ENCODE measurements at regions not wholly inside any gene's neighbourhood (a gene's known extent, or its start where the extent isn't known, plus 50 kb on each side); places are given as distances from the start of the nearest gene placed in this dataset.

DNA sequence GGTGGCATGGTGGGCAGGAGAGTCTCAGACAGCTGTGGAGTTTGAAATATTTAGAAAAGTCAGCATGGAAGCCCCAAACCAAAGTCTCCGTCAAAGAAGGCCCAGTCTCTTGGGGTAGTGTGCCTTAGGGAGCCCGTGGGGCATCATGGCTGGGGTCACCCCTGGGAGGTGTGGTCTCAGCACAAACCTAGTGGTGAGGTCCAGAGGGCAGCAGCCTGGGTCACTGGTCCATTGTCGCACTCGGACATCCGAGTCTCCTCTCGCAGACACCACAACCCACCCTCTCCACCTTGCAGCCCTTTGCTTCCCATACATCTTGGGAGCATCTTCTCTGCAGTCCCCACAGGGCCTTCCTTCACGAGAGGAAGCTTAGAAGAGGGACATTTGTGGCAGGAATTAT is 588.0 kb upstream of the TMEM132C start:
- DNase-seq (ENCODE audit: low spot score): no peak

GRCh38 chr12:127680516-127680915 is 586.5 kb upstream of the TMEM132C start:
- no peak for DNase-seq (ENCODE audit: low spot score)

- no peak for DNase-seq (ENCODE audit: low spot score)
These were observed 585.7 kb upstream of the TMEM132C start for GRCh38 chr12:127681151-127681754.

DNA sequence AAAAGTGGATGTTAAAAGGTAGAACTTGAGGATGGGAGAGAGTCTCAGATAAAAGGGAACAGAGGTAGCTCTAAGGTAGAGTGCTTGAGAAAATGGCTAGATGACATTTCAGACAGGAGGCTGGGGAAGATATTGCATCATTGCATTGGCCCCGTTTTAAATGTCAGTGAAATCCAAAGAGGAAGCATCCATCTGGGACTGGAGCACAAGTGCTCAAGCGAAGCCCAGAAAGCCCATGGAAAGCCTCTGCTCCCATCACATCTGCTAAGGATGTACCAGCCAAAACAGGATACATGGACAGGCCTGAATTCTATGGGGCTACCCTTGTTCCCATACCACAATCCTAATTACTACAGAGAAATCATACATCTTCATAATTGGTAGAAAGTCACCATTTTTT is 581.5 kb upstream of the TMEM132C start:
- DNase-seq (ENCODE audit: low spot score): no peak

GRCh38 chr12:127685931-127686330 is 581.0 kb upstream of the TMEM132C start:
- DNase-seq (ENCODE audit: low spot score): no peak

GRCh38 chr12:127687181-127687580 is 579.8 kb upstream of the TMEM132C start:
- DNase-seq (ENCODE audit: low spot score): no peak

DNA sequence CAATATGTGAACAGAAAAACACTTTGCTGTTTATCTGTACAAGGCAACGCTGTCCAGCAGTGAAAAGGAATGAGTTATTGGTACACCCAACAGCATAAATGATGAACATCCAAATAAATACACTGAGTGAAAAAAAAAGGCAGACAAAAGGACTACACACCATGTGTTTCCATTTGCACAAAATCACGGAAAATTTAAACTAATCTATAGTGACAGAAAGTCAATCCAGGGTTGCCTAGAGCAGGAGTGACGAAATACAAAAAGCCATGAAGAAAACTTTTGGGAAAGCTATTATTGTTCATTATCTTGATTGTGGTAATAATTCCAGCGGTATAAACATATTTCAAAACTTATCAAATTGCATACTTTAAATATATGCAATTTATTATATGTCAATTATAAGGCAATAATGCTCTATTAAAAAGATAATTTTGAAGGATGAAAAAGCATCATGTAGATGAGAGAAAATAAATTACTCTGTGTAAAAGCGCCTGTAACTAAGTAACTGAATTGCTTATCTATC is 578.0 kb upstream of the TMEM132C start:
- no peak for DNase-seq (ENCODE audit: low spot score)

DNA sequence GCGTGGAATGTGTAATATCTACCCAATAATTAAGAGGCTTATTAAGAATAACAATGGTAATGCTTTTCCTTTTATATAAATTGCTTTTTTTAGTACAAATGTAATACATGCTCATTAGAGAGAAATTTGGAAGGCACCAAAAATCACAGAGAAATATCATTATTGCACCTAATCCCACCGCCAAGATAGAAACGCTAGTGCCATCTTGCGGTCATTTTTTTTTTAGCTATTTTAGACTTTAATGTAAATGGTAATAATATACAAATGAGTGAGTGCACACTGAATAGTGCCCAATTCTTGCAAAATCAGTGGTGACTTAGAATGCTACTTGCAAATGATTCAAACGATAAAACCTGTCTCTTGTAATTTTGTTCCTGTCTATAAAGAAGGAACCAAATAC is 576.8 kb upstream of the TMEM132C start:
- no peak for DNase-seq (ENCODE audit: low spot score)

- DNase-seq (ENCODE audit: low spot score): no peak
These were observed 570.0 kb upstream of the TMEM132C start for GRCh38 chr12:127696963-127697362.

- no peak for DNase-seq (ENCODE audit: low spot score)
These were observed 563.9 kb upstream of the TMEM132C start for GRCh38 chr12:127703026-127703425.

DNA sequence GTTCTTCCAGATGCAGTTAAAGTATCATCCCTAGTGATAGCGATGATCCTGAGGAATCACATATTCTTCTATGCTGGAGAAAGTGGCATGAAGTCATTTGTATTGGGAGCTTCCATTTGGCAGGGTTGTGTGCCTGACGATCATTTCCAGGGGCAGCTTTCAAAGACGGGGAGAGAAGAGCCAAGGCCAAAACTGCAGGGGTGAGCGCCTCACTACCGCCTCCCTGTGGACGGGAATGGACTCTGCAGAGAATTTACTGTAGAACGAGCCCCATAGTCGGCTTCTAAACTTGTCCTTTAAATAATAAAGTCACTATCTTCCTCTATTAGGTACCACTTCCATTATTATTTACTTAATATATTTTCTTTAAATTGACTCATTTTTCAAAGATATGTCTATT is 555.9 kb upstream of the TMEM132C start:
- no peak for DNase-seq (ENCODE audit: low spot score)

DNA sequence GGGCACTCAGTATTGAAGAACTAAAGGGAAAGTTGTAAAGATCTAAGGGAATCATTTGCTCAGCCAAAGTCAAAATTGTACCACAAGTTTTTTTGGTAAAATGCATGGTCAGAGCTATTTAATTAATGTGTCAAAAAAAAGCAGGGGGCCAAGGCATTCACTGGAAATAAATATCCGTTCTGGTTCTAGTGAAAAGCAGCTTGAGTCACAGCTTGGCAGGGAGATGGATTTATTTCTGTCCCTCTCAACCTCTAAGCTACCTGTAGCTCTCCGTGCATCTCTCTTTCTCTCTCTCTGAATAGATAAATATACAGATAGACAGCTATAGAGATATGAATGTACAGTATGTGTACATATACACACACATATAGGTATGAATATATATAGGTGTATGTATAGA is 554.4 kb upstream of the TMEM132C start:
- DNase-seq (ENCODE audit: low spot score): no peak

GRCh38 chr12:127716166-127716565 is 550.8 kb upstream of the TMEM132C start:
- peak; percentile 38 for DNase-seq (ENCODE audit: low spot score)

DNA sequence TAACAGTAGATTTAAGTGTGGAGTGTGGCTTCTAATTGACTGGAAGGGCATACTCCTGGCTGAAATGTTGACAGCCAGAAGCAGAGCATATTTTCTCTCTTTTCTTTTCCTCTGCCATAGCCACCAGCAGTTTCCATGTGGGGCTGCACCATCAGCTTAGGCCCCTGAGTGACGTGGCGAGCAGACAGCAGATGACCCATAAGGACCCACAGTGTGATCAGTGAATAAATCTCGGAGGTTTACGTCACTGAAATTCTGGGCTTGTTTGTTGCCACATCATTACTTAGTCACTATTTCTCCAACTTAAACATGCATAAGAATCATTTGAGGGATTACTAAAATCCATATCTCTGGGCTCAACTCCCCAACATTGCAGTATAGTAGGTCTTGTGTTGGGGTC is 549.7 kb upstream of the TMEM132C start:
- no peak for DNase-seq (ENCODE audit: low spot score)

- DNase-seq (ENCODE audit: low spot score): no peak
These were observed 546.6 kb upstream of the TMEM132C start for GRCh38 chr12:127720334-127720733.

DNA sequence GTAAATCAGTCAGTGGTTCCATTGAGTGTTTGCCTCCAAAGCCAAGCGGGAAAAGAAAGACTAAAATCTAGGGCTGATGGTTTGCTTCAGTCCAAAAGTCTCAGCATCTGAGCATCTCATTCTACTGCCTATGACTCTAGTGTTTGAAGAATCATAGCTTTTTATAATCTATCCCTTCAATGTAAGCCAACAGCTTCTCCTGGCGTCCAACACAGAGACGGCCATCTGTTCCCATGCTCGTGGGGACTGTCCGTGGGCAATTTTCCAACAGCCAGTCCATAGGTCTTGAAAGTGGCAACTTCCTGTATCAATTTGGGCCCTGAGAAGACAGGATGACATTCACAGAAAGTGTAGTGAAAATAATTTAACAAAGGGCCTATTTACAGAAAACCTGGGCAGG is 544.4 kb upstream of the TMEM132C start:
- DNase-seq (ENCODE audit: low spot score): peak; percentile 36

DNA sequence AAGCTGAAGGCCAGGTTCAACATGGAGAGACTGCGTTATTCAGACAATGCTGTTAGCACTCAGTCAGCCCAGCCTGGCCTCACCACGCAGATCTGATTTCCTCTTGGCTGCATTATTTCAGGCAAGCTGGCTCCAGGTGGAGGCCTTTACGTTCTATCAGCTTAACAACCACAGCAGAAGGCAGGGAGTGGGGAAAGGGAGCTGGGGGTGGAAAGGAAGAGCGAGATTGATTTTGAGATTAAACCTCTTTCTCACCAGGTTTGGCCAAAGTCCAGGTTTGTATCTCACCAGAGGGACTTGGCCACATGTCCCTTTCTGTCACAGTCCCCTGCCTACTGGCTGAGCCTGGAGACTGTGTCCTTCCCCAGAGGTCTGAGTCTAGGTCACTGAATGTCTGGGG is 543.7 kb upstream of the TMEM132C start:
- peak; percentile 81 for DNase-seq (ENCODE audit: low spot score)

- DNase-seq (ENCODE audit: low spot score): no peak
These were observed 540.2 kb upstream of the TMEM132C start for GRCh38 chr12:127726671-127727315.

- no peak for DNase-seq (ENCODE audit: low spot score)
These were observed 538.7 kb upstream of the TMEM132C start for GRCh38 chr12:127728285-127728684.

GRCh38 chr12:127728729-127729128 is 538.2 kb upstream of the TMEM132C start:
- no peak for DNase-seq (ENCODE audit: low spot score)

DNA sequence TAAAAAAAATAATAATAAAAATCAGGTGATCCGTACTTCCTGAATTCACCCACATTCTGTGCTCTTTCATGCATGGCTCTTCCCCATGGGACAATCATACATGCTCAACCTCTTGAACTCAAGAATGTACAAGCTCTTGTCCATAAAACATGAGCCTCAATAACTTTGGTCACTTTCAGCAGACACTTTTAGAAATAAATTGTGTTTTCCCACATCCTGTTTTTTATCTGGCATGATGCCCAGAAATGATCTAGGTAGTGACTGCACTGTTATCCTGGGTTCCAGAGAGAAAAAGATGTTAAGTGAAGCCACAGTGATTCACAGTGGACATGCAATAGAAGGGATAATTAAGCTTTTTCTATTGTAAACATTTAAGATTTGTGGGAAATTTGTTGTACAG is 537.6 kb upstream of the TMEM132C start:
- no peak for DNase-seq (ENCODE audit: low spot score)

DNA sequence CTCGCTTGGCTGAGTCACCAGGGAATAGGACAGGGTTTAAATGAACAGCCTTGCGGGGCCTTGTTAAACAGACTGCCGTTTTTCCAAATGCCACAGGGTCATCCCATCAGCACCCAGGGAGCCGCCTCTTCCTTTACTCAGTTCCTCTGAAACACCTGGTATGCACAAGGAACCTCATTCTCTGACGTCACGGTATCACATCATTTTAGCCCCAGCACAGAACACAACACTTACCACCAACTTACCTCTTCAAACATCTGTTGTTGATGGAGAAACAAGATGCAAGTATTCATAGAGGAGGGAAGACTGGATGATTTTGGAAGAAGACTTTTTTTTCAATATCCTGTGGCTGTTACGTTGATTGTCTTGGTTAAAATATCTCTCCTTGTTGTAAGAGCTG is 535.3 kb upstream of the TMEM132C start:
- no peak for DNase-seq (ENCODE audit: low spot score)

DNA sequence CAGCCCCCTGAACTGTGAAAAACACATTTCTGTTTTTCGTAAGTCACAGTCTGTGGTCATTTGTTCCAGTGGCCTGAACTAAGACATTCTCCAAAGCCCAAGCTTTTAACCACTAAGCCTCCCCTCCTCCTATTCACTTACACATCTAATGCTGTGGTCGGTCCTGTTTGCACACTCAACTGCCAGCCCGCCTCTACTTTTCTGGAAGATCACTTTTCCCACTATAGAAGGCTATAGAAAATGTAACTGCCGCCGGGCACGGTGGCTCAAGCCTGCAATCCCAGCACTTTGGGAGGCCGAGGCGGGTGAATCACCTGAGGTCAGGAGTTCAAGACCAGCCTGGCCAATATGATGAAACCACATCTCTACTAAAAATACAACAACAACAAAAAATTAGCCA is 524.7 kb upstream of the TMEM132C start:
- no peak for DNase-seq (ENCODE audit: low spot score)

Data from D341Med (cell line).